Hepatocyte (in vitro differentiated cells): ENCODE measurements at regions not wholly inside any gene's neighbourhood (a gene's known extent, or its start where the extent isn't known, plus 50 kb on each side); places are given as distances from the start of the nearest gene placed in this dataset.

Experiments
- DNase-seq: peaks from one replicate; pipeline ENCODE4 v3.0.0-alpha.2; 2016; ENCODE audit warnings: low spot score
- H2AFZ ChIP-seq: fragments of 200-600 bp; sonication (generic); 2 replicates; pipeline ENCODE4 v1.6.0; 2016; ENCODE audit warnings: antibody characterized with exemption, mild to moderate bottlenecking
- H3K27ac ChIP-seq: fragments of 200-600 bp; sonication (generic); 2 replicates; pipeline ENCODE4 v1.5.1; 2016; ENCODE audit warnings: mild to moderate bottlenecking
- H3K27me3 ChIP-seq: fragments of 200-600 bp; sonication (generic); 2 replicates; pipeline ENCODE4 v1.6.1; 2016
- H3K36me3 ChIP-seq: fragments of 200-600 bp; sonication (generic); replicated peaks from 2 replicates; pipeline ENCODE4 v1.5.1; 2016; ENCODE audit warnings: low read depth; ENCODE audit not compliant: insufficient read depth
- H3K4me1 ChIP-seq: fragments of 200-600 bp; sonication (generic); 2 replicates; pipeline ENCODE4 v1.5.1; 2016; ENCODE audit warnings: mild to moderate bottlenecking, moderate library complexity; ENCODE audit not compliant: insufficient read depth
- H3K4me2 ChIP-seq: fragments of 200-600 bp; sonication (generic); 2 replicates; pipeline ENCODE4 v1.6.0; 2016
- H3K4me3 ChIP-seq: fragments of 200-600 bp; sonication (generic); 2 replicates; pipeline ENCODE4 v1.5.1; 2016; ENCODE audit warnings: mild to moderate bottlenecking
- H3K79me2 ChIP-seq: fragments of 200-600 bp; sonication (generic); 2 replicates; pipeline ENCODE4 v1.6.0; 2017; ENCODE audit warnings: mild to moderate bottlenecking
- H3K9me2 ChIP-seq: fragments of 200-600 bp; sonication (generic); replicated peaks from 2 replicates; pipeline ENCODE4 v1.6.0; 2017; ENCODE audit warnings: mild to moderate bottlenecking; ENCODE audit not compliant: insufficient read depth
- H3K9me3 ChIP-seq: fragments of 200-600 bp; sonication (generic); 2 replicates; pipeline ENCODE4 v1.5.1; 2016; ENCODE audit warnings: low read depth, mild to moderate bottlenecking
- H4K20me1 ChIP-seq: fragments of 200-600 bp; sonication (generic); 2 replicates; pipeline ENCODE4 v1.6.0; 2016; ENCODE audit warnings: mild to moderate bottlenecking; ENCODE audit not compliant: insufficient read depth, poor library complexity, severe bottlenecking
- CTCF ChIP-seq: fragments of 200-600 bp; sonication (generic); IDR thresholded peaks from 2 replicates; pipeline ENCODE4 v1.5.1; 2016; ENCODE audit warnings: antibody characterized with exemption, mild to moderate bottlenecking; ENCODE audit not compliant: poor library complexity
- EZH2 ChIP-seq: fragments of 200-600 bp; sonication (generic); IDR thresholded peaks from 2 replicates; pipeline ENCODE4 v1.6.1; 2016; ENCODE audit warnings: antibody characterized with exemption, mild to moderate bottlenecking, borderline replicate concordance
- EZH2phosphoT487 ChIP-seq: fragments of 200-600 bp; sonication (generic); IDR thresholded peaks from one replicate; pipeline ENCODE4 v1.6.1; 2018; ENCODE audit warnings: antibody characterized with exemption, mild to moderate bottlenecking, low read depth, moderate library complexity; ENCODE audit not compliant: unreplicated experiment, severe bottlenecking
- WGBS: methylation state at CpG from one replicate; pipeline ENCODE4 v1.1.6; 2016; ENCODE audit warnings: low lambda C conversion rate; ENCODE audit errors: missing lambda C conversion rate; 5-methylcytosine and 5-hydroxymethylcytosine counted together

- Histone ChIP-seq H3K9me3 (no peaks in the 10 kb centered on the region), H2AFZ (no peak overlapping the region), H3K36me3 (no peaks in the 10 kb centered on the region), H4K20me1 (no peaks in the 10 kb centered on the region), H3K4me2 (peak overlapping the region; percentile 53), H3K4me1 (peaks cover 39% of the 10 kb centered on the region), H3K79me2 (no peaks in the 10 kb centered on the region), H3K27me3 (no peaks in the 10 kb centered on the region), H3K9me2 (no peaks in the 10 kb centered on the region), H3K27ac (peak overlapping the region; percentile 50), H3K4me3 (no peak overlapping the region)
- no peak for DNase-seq
- WGBS = 68% methylated on average over 2 of the region's 2 CpGs
- TF ChIP-seq CTCF (no peak), EZH2phosphoT487 (no peak), EZH2 (no peak)
These were observed 270.9 kb downstream of the LMO4 start for GRCh38 chr1:87599569-87599968.

GRCh38 chr1:87600055-87600850, 271.6 kb downstream of the LMO4 start:
- no peak for DNase-seq
- 55% methylated on average over 6 of the region's 6 CpGs for WGBS
- no peaks in the 10 kb centered on the region for H3K9me2 ChIP-seq
- H3K27me3 ChIP-seq = no peaks in the 10 kb centered on the region
- H2AFZ ChIP-seq = no peak overlapping the region
- peak overlapping the region; percentile 53 for H3K4me2 ChIP-seq
- peak overlapping the region; percentile 50 for H3K27ac ChIP-seq
- no peak for TF ChIP-seq CTCF
- no peak for TF ChIP-seq EZH2phosphoT487
- TF ChIP-seq EZH2 = no peak
- no peaks in the 10 kb centered on the region for H3K79me2 ChIP-seq
- H3K9me3 ChIP-seq = no peaks in the 10 kb centered on the region
- H4K20me1 ChIP-seq = no peaks in the 10 kb centered on the region
- no peaks in the 10 kb centered on the region for H3K36me3 ChIP-seq
- H3K4me3 ChIP-seq = no peak overlapping the region
- H3K4me1 ChIP-seq = peaks cover 32% of the 10 kb centered on the region

GRCh38 chr1:87600854-87601253, 272.2 kb downstream of the LMO4 start:
- 29% methylated on average over 1 of the region's 1 CpG for WGBS
- Histone ChIP-seq H3K79me2 (no peaks in the 10 kb centered on the region), H3K36me3 (no peaks in the 10 kb centered on the region), H3K27me3 (no peaks in the 10 kb centered on the region), H3K4me3 (no peak overlapping the region), H2AFZ (no peak overlapping the region), H3K9me2 (no peaks in the 10 kb centered on the region), H3K9me3 (no peaks in the 10 kb centered on the region), H3K4me2 (peak overlapping the region; percentile 53), H3K27ac (peak overlapping the region; percentile 50), H4K20me1 (no peaks in the 10 kb centered on the region), H3K4me1 (peaks cover 29% of the 10 kb centered on the region)
- TF ChIP-seq EZH2phosphoT487 = no peak
- TF ChIP-seq EZH2 = no peak
- TF ChIP-seq CTCF = no peak
- DNase-seq = no peak
